Stimulated activated CD4-positive, alpha-beta T cell treated with anti-CD3 and anti-CD28 coated beads, Interleukin-1b, Interleukin-23, amount 100 ng/mL, for 4 hours (primary cell): ENCODE measurements at regions not wholly inside any gene's neighbourhood (a gene's known extent, or its start where the extent isn't known, plus 50 kb on each side); places are given as distances from the start of the nearest gene placed in this dataset.
"Not testable (repeated sequence)": the region's sequence is repeated elsewhere in the genome, so short reads cannot be mapped to it uniquely, and the experiment has no call there.

Experiments
- DNase-seq, 2 donors: peaks; one replicate each; pipeline ENCODE4 v3.0.0-alpha.2; 2020; ENCODE audit warnings: low read depth in 2 of 2

DNA sequence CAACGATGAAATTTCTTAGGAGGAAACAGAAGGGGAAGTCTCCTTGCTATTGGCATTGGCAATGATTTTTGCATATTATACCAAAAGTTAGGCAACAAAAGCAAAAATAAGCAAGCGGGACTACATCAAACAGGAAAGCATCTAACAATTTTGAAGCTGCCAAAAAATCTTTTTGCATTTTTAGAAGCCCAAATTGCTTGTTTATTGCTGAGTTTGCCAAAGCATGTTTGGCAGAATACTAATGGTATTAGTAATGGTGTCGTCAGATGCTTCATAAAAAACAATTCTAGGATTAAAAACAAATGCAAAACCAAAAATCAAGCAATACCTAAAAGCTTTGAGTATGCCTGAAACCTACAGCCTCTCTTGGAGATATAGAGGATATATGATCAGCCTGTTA is 80.0 kb downstream of the GALR1 start:
- no peak for DNase-seq

GRCh38 chr18:77334876-77335275 is 85.2 kb downstream of the GALR1 start:
- DNase-seq = no peak

GRCh38 chr18:77337604-77338003 is 88.0 kb downstream of the GALR1 start:
- DNase-seq = no peak

DNA sequence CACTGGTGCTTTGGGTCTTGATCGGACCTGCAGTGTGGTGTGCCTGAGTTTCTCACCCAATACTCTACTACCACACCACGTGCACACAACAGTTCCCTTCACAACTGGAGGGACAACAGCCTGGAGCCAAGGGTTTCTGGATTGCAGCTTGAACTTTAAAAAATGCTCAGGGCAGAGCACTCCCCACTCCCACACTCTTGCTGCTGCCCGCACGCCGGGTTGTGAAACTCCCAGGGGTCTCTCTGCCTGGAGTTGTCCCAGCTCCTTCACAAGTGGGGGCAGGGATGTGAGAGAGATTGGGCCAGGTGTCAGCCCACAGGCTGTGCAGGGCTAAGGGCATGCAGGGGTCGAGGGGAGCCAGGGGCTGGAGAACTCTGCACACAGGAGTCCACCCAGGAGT is 89.4 kb downstream of the GALR1 start:
- DNase-seq = no peak

GRCh38 chr18:77339623-77340022 is 90.0 kb downstream of the GALR1 start:
- DNase-seq = no peak

GRCh38 chr18:77340815-77341214 is 91.2 kb downstream of the GALR1 start:
- DNase-seq = no peak

GRCh38 chr18:77341527-77342325 is 92.1 kb downstream of the GALR1 start:
- no peak for DNase-seq

GRCh38 chr18:77342736-77343135 is 93.1 kb downstream of the GALR1 start:
- DNase-seq = no peak

DNA sequence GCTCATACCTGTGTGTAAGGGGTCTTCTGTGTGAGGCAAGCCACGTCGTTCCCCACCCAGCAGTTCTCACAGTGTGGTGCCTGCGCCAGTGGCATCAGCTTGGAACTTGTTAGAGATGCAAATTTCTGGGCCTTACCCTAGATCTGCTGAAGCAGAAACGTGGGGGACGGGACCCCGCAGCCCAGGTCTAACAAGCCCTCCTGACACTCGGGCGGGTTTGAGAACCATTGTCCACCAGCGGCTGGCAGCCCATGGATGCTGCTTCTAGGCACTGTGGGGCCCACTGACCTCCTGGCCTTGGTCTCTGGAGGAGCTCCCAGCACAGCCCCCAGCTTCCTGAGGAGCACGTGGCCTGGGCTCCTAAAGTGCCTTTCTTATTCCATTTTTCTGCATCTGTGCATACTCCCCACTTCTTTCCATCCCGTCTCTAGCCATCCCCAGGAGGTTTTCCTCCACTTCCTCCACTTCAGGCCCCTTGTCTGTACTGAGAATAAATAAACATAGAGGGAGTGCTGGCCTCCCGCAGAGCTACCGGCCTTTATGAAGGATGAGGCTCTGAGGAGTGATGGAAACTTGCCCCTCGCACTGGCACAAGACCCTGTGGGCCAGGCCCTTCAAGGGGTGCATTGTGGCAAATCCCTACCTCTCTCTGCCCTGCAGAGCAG is 94.3 kb downstream of the GALR1 start:
- DNase-seq = no peak

GRCh38 chr18:77344786-77345500 is 95.3 kb downstream of the GALR1 start:
- no peak for DNase-seq

- DNase-seq = no peak
Observed at GRCh38 chr18:77346208-77346810, 96.7 kb downstream of the GALR1 start.

DNA sequence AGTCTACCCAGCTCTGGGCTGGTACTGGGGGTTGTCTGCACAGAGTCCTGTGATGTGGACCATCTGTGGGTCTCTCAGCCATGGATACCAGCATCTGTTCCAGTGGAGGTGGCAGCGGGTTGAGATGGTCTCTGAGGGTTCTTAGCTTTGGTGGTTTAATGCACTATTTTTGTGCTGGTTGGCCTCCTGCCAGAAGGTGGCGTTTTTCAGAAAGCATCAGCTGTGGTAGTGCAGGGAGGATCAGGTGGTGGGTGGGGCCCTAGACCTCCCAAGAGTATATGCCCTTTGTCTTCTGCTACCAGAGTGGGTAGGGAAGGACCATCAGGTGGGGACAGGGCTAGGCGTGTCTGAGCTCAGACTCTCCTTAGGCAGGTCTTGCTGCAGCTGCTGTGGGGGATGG is 103.7 kb downstream of the GALR1 start:
- not testable (repeated sequence) for DNase-seq

DNA sequence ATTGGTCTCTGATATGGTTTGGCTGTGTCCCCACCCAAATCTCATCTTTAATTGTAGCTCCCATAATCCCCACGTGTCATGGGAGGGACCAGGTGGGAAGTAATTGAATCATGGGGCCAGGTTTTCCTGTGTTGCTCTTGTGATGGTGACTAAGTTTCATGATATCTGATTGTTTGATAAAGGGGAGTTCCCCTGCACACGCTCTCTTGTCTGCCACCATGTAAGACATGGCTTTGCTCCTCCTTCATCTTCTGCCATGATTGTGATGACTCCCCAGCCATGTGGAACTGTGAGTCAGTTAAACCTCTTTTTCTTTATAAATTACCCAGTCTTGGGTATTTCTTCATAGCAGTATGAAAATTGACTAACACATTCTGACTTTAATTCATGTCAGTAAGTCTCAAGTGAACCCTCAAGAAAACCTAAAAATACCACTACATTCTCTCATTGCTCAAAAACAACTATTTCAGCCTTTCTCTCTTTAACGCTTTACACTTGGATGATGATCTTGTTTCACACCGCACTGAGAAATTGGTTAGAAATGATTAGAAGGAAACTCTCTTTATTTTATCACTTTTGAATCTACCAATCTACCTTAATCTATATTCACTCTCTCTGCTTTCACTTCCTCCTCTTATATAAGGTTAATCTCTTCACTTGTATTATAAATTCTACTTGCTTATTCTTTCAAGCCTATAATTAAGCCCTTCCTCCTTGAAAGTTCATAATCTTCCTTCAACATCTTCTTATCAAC is 110.1 kb downstream of the GALR1 start:
- DNase-seq = no peak

- no peak for DNase-seq
Observed at GRCh38 chr18:77360315-77361190, 110.9 kb downstream of the GALR1 start.

- DNase-seq = no peak
Observed at GRCh38 chr18:77361382-77361781, 111.7 kb downstream of the GALR1 start.

DNA sequence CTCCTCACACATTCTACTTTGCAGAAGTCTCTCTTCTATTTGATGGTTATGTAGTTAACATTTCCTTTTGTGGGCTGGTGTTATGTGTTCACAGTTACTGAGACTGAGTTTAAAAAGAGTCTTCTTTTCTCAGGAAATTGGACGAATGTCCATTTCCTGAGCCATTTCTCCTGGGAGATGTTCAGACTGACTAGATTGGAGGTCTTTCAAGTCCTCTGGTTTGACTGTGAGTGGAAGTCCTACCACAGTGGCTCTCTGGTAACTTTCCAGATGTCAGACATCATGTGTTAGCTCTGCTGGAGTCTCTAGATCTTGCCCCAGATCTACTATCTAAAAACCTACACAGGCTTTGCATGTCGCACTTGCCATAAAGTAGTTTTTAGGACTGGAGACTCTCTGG is 116.0 kb downstream of the GALR1 start:
- no peak for DNase-seq

DNA sequence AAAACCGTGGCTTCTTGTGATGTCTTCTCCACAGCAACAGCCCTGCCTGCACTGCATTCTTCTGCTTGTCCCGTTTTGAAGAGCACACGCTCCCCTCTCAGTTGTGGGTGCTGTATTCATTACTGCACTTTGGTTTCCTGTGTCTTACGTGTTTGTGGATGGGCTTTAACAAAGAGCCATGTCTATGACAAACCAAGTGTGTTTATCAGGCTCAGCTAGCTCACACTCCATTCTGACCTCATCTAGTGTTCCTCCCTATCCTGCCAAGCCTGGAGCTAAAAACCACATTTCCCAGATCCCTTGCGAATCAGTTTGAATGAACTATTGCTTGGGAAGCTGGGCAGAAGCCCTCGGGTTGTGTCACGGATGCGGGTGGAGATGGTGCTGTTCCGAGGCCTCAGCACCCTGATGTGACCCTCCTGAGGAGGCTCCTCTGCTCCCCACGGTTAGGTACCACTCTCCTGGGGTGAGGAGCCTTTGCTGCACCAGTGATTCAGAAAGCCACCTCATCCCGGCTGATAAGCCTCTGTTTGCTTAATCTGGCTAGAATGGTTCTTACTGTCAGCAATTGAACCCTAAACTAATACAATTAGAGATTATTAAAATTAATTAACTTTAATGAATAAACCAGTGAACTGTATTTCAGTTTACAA is 116.5 kb downstream of the GALR1 start:
- DNase-seq = no peak

DNA sequence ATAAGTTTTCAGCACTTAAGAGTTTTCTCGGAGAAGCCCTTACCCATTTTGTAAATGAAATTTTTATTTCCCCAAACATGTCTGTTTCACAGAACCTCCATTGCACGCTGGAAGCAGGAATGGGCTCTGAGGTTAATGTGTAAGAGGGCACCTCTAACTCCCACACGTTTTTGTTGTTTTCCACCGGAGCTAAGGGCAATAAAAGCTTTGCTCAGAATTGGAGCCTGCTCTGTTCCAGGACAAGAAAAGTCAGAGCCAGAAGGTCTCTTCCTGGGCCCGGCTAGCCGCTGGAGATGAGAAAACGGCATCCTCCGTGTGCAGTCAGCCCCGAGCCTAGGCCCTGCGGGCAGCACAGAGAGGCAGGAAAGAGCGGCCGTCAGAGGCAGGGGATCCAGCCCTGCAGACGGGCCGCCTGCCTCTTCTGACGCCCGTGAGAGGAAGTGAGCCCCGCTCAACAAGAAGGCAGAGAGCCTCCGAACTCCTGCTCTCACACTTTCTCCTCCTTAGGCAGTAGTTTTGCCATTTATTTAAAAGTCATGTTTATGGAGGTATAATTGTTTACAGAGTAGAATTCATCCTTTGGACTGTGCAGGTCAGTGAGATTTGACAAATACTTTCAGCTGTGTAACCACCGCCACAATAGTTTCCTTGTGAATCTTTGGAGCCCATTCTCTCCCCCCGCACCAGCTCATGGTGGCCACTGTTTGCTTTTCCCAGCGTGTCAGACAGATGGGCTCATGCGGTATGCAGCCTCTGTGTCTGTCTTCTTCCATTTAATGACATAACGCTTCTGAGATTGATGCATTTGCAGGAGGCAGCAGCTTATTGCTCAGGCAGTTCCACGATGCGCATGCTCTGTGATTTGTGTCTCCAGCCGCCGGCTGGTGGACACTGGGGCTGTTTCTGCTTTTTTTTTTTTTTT is 117.3 kb downstream of the GALR1 start:
- DNase-seq = no peak

DNA sequence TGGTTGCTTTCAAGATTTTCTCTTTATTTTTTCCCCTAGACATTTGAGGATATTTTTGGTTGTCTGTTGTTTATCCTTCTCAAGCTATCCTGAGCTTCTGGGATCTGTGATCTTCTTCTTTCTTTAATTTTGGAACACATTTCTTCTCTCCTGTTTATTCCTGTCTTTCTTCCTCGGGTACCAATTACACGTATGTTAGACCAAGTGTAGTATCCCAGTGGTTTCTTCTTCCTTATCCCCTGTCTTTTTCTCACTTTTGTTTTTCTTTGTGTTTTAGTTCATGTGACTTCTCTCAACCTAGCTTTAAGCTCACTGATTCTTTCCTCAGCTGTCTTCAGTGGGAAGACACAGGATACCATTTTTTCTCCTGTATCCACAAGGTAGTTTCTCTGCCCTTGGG is 120.0 kb downstream of the GALR1 start:
- no peak for DNase-seq
